GM18867 (cell line): ENCODE measurements at regions not wholly inside any gene's neighbourhood (a gene's known extent, or its start where the extent isn't known, plus 50 kb on each side); places are given as distances from the start of the nearest gene placed in this dataset.

Experiments
- ATAC-seq: cut with Tn5 transposase; IDR thresholded peaks from one replicate; pipeline ENCODE4 v1.9.1; 2021; ENCODE audit warnings: mild to moderate bottlenecking, moderate library complexity; ENCODE audit not compliant: unreplicated experiment

- no peak for ATAC-seq
Measured at GRCh38 chr3:13210221-13210975, 137.2 kb upstream of the IQSEC1 start.

DNA sequence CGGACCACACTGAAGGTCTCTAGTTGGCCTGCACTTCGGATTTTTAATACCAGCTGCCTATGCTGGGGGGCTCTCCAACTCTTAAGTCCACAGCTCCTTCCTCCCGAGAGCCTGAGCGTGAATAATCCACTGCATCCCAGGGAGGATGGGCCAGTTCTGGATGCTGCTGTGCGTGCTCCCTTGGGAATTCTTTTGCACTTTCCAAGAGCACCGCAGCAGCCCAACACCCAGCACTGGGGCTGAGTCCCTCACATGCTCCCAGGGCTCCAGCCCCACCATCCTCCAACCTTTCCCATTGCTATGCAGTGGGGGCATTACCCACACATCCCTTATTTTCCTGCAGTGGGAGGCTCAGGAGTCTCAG lies 136.4 kb upstream of the IQSEC1 start:
- no peak for ATAC-seq

DNA sequence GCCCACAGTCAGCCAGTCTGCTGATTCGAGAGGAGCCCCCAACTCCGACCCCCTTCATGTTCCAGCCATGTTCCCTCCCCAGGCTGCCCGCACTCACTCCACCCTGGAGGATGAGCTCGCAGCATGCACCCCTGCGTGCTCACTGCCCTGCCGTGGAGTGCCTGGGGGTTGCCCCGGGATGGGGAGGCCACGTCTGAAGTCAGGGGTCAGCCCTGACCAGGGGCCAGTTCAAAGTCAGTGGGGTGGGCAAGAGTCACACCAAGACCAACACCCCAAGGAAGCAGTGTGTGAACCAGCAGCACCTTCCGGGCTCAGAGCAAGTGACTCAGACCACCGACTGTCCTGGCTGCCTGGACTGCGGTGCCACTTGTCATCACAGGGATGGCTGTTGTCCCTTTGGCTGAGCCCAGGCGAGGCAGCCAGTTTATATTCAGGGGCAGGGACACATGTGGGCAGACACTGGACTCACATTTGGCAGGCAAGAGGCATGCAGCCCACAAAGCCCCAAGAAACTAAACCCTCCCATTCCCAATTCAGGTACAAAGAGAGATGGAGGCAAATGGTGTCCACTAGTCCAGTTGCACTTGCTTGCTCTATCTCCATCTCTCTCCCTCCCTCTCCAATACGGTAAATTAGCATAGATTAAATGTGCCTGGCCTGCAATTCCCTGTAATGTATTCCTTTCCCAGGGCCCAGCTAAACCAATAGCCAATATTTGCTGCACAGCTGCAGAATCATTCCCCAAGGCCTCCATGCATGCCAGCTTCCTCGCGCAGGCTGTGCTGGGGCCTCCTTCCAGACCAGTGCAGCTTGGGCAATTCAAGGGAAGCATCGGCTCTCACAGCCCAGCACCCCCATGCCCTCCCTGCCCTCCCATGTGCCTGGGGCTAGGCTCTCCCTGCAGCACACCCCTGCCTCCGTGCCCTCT lies 135.7 kb upstream of the IQSEC1 start:
- ATAC-seq: no peak

- ATAC-seq: no peak
Measured at GRCh38 chr3:13207975-13208705, 134.9 kb upstream of the IQSEC1 start.

DNA sequence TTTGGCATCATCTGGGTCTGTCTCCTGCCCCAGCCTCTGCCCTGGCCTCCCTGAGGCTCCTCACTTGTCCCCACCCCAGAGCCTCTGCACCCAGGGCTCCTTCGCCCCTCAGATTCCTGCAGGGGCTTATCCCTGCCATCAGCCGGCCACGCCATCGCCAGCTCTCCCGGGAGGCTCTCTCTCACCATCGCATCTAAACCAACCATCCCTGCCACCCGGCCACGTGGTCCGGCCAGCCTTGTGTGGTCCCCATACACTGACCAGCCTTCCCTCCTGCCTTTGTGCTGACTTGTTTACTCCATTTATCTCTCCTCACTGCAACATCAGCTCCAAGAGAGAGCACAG lies 134.3 kb upstream of the IQSEC1 start:
- ATAC-seq: no peak

DNA sequence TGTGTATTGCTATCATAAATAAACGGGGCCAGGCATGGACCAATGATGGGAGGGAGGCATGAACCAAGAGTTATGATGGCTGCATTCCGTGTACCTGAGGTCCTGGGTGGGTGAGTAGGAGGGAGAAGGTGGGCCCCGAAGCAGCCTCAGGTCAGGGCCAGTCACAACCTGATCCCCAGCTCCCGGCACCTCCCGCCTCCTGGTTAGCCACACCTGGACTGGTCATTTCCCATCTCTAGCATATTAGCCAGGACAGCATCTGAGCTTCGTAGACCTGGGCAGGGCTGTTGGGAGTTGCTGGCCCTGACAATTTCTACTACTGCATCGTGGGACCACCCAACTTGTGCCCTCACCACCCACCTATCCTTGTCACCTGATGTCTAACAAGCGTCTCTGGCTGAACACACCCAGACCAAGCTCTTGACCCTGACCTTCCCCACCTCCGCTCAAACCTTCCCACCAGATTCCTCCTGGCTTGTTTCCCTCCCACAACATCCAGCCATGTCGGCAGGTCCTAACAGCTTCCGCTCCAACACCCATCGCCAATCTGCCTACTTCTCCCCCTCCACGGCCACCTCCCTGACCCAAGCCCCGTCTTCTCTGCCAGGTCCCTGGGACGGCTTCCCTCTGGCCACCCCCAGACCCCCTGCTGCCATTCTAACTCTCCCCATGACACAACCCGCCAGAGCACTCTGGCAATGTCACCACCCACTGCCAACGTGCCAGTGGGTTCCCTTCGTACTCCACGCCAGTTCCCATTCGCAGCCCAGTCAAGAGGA lies 133.8 kb upstream of the IQSEC1 start:
- ATAC-seq: no peak

- no peak for ATAC-seq
Measured at GRCh38 chr3:13205567-13206143, 132.4 kb upstream of the IQSEC1 start.

DNA sequence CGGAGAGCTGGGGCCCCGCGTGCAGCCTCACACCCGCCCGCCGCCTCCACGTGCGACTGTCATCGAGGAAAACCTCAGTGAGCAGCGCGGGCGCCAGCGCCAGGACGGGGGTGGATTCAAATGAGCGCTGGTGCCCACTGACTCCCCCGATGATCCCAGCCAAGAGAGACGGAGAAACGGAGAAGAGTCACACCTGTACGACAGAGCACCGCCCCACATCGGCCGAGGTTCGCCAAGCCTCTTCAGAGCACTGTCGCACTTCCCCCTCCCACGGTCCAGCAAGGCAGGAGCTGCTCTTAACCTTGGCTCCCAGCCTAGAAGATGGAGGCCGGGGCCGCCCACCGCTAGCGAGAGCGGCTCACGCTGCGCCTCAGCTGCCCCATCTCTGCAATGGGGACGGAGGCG lies 130.9 kb upstream of the IQSEC1 start:
- ATAC-seq: no peak

- ATAC-seq: no peak
Measured at GRCh38 chr3:13203398-13204176, 130.4 kb upstream of the IQSEC1 start.

DNA sequence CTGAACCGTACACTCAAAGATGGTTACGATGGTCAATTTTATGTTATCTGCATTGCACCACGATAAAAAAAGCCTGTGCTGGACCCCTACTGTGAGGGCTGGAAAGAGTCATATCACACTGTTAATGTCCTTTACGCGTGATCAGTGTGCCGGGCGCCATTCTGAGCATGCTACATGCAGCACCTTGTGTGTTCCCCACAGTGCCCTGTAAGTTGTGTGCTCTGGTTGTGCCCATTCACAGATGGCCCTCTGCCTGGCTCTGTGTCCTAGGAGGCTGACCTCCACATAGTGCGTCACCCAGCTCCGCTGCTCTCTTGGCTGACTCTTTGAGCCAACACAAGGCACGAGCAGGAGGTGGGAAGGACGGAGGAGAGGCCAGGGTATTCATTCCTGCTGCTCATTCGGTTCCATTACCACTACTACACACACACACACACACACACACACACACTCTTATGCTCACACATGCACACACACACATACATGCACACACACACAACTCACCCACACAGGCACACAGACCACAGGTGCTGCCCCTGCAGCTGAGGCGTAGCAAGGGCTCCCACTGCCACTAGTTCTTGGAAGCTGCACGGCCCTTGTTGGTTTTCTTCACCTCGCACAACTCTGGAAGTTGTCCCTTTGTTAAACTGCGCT lies 129.6 kb upstream of the IQSEC1 start:
- no peak for ATAC-seq

DNA sequence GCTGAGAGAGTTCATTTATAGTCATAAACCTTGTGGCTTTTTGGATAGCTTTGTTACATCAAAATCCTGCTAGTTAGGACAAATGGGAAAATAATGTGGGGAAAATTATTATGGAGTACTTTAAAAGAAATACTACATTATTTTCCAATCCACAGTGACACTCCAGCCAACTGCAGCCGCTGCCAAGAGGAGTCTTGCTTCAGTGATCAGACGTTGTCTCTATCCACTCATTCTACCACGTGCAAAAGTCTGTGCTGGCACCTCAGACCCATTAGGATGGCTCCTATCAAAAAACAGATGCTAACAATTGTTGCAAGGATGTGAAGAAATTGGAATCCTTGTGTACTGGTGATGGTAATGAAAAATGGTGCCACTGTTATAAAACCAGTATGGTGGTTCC lies 128.6 kb upstream of the IQSEC1 start:
- no peak for ATAC-seq

DNA sequence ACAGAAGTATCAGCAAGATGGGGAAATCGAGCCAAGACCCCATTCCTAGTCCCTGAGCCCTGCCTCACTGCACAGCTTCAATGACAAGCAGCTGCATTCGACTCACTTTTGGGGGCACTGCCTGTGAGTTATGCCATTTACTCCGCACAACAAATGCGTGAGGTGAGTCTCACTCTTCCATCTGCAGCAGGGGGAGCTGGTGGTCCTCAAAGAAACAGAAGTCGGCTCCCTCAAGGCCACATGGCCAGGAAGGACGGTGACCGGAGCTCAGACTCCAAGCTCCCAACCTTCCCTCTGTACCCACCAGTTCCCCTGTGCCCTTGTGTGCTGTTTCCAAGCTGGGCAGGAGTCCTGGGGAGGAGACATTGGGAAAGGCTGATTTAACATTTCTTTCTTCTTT lies 127.7 kb upstream of the IQSEC1 start:
- ATAC-seq: no peak

- ATAC-seq: no peak
Measured at GRCh38 chr3:13200465-13200864, 127.2 kb upstream of the IQSEC1 start.

DNA sequence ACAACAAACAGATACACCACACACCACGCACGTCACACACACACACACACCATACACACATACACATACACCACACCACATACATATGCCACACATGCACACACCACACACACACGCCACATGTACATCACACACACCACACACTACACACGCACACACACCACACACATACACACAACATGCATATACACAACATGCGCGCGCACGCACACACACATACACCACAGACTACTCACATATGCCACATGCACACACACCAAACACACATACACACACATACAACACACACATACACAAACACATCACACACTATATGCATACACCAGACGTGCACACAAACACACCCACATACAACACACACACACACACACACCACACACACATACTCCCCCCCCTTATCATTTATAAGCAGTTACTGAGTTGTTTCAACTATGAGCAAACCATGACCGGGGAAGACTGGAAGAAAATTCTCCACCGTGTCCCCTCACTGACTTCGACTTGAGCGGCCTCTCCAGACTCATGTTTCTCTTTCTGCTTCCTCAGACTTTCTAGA lies 126.7 kb upstream of the IQSEC1 start:
- ATAC-seq: no peak

- ATAC-seq: no peak
Measured at GRCh38 chr3:13199006-13199776, 126.0 kb upstream of the IQSEC1 start.

GRCh38 chr3:13198264-13198879 lies 125.1 kb upstream of the IQSEC1 start:
- ATAC-seq: no peak

- no peak for ATAC-seq
Measured at GRCh38 chr3:13197795-13198194, 124.6 kb upstream of the IQSEC1 start.

- no peak for ATAC-seq
Measured at GRCh38 chr3:13197281-13197680, 124.1 kb upstream of the IQSEC1 start.
